ENCODE measurements at regions not wholly inside any gene's neighbourhood (a gene's known extent, or its start where the extent isn't known, plus 50 kb on each side); places are given as distances from the start of the nearest gene placed in this dataset.

- 93% methylated on average over 4 of the region's 4 CpGs for WGBS, 2 donors
- no peak for TF ChIP-seq CTCF (IDR thresholded peaks at IDR 0.05)
- TF ChIP-seq EP300 (IDR thresholded peaks at IDR 0.05), result no peak
- TF ChIP-seq POLR2A (IDR thresholded peaks at IDR 0.05), result no peak
- TF ChIP-seq POLR2AphosphoS5 (IDR thresholded peaks at IDR 0.05), result no peak
- Histone ChIP-seq H3K36me3 (no peaks in the 10 kb centered on the region), H3K27me3 (no peaks in the 10 kb centered on the region), H3K4me3 (no peak overlapping the region), H3K9me3 (no peaks in the 10 kb centered on the region), H3K4me1 (no peaks in the 10 kb centered on the region), H3K27ac (no peak overlapping the region)
- intact Hi-C loops (cut with DNase I), result no loop called here
- DNase-seq, result peak; percentile 22
Measured at GRCh38 chr10:123480344-123480743, 185.8 kb upstream of the GPR26 start.

DNA sequence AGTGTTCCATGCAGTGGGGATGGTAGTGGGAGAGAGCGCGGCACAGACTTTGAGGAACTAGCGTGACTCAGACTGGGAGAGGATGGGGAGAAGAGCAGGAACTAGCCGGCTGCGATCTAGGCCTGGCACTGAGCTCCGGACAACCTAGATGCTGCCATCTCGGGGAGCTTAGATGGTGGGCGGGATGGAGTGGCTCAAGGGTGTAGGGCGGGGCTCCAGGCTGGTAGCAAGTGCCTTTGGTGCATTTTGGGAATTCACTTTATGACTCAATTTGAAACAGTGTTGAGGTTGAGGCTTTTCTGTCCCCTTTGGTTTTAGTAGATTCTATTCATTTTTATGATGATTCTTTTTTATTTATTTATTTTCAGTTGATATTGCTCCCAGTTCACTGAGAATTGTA is 185.3 kb upstream of the GPR26 start:
- Histone ChIP-seq H3K27ac (no peak overlapping the region), H3K36me3 (no peaks in the 10 kb centered on the region), H3K4me1 (no peaks in the 10 kb centered on the region), H3K4me3 (no peak overlapping the region), H3K9me3 (no peaks in the 10 kb centered on the region), H3K27me3 (no peaks in the 10 kb centered on the region)
- no peak for TF ChIP-seq EP300 (IDR thresholded peaks at IDR 0.05)
- TF ChIP-seq POLR2AphosphoS5 (IDR thresholded peaks at IDR 0.05), result no peak
- TF ChIP-seq POLR2A (IDR thresholded peaks at IDR 0.05), result no peak
- no peak for TF ChIP-seq CTCF (IDR thresholded peaks at IDR 0.05)
- peak; percentile 46 for DNase-seq
- intact Hi-C loops (cut with DNase I), result no loop called here
- 89 to 91% methylated on average over 9 of the region's 9 CpGs for WGBS, 2 donors

DNA sequence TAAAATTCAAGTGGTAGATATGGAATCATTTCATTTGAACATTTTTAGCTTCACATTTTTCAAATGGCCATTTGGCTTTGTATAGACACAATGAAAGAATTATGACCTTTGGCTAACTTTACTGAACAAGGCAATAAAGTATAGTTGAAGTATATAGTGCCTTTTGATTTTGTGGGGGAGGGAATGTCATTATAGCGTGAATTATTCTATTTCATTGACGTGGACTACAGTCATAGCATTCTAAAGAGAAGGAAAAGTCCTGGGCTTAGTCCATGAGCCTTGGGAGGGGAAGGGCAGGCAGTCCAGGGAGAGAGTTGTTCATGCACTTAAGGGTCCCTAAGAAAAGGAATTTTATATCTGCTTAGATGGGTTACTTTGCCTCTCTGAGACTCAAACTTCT is 181.4 kb upstream of the GPR26 start:
- intact Hi-C loops (cut with DNase I), result no loop called here
- H3K9me3 ChIP-seq, result no peaks in the 10 kb centered on the region
- TF ChIP-seq EP300 (IDR thresholded peaks at IDR 0.05) (no peak), POLR2A (IDR thresholded peaks at IDR 0.05) (no peak)
- 22 to 65% methylated on average over 2 of the region's 2 CpGs for WGBS, 2 donors
- H3K4me1 ChIP-seq, result no peaks in the 10 kb centered on the region
- no peaks in the 10 kb centered on the region for H3K27me3 ChIP-seq
- H3K27ac ChIP-seq, result no peak overlapping the region
- DNase-seq, result no peak
- H3K4me3 ChIP-seq, result no peak overlapping the region
- H3K36me3 ChIP-seq, result no peaks in the 10 kb centered on the region

DNA sequence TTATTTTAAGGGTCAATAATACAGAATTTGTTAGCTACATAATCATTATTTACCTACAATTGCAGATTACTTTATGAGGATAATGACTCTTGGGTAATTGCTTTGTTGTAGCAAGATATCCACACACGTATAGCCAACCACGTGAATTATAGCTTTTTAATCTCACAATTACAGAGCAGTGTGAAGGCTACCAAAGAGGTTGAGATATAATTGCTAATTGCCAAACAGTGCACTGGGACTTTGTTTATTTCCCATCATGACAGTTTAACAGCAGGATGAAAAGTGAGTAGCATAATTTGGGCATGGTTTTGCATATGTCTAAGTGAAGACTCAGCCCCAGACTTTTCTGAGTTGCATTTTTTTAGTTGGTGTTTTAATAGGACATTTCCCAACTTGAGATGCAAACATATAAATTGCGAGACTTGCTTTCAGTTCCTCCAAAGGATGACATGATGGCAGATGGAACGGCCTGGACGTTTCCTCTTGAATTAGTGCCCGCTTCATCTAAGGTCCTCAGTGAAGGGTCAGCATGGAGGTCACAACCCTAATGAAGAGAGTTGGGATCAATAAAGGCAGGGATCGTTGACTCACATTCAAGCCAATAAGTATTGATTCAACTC is 180.7 kb upstream of the GPR26 start:
- no peaks in the 10 kb centered on the region for H3K36me3 ChIP-seq

GRCh38 chr10:123488436-123488835 is 177.7 kb upstream of the GPR26 start:
- TF ChIP-seq CTCF (IDR thresholded peaks at IDR 0.05) (no peak), POLR2AphosphoS5 (IDR thresholded peaks at IDR 0.05) (no peak), EP300 (IDR thresholded peaks at IDR 0.05) (no peak), POLR2A (IDR thresholded peaks at IDR 0.05) (no peak)
- whole genome bisulfite sequencing, 2 donors, result 77 to 84% methylated on average over 4 of the region's 4 CpGs
- Histone ChIP-seq H3K4me1 (no peaks in the 10 kb centered on the region), H3K4me3 (no peak overlapping the region), H3K36me3 (no peaks in the 10 kb centered on the region), H3K9me3 (no peaks in the 10 kb centered on the region), H3K27ac (no peak overlapping the region), H3K27me3 (peaks cover 0 to 12% (median 0%) of the 10 kb centered on the region in 3 donors)
- intact Hi-C loops (cut with DNase I), result no loop called here
- no peak for DNase-seq

More for the DNA sequence above, 180.7 kb upstream of the GPR26 start:
- intact Hi-C loops (cut with DNase I), result no loop called here
- H3K4me1 ChIP-seq, result no peaks in the 10 kb centered on the region
- H3K4me3 ChIP-seq, result no peak overlapping the region
- 56 to 71% methylated on average over 7 of the region's 7 CpGs for WGBS, 2 donors
- H3K9me3 ChIP-seq, result no peaks in the 10 kb centered on the region
- no peak for DNase-seq
- no peak overlapping the region for H3K27ac ChIP-seq
- peaks cover 0 to under 1% (median 0%) of the 10 kb centered on the region in 3 donors for H3K27me3 ChIP-seq
- TF ChIP-seq EP300 (IDR thresholded peaks at IDR 0.05) (no peak), POLR2A (IDR thresholded peaks at IDR 0.05) (no peak), POLR2AphosphoS5 (IDR thresholded peaks at IDR 0.05) (no peak), CTCF (IDR thresholded peaks at IDR 0.05) (no peak)

Data from sigmoid colon (tissue), 6 donors.